HepG2 (cell line): ENCODE measurements at regions not wholly inside any gene's neighbourhood (a gene's known extent, or its start where the extent isn't known, plus 50 kb on each side); places are given as distances from the start of the nearest gene placed in this dataset.

Experiments
- DMTF1 ChIP-seq: sonication (generic); formaldehyde crosslinking; IDR thresholded peaks from 2 replicates; pipeline ENCODE4 v1.4.0; 2020; ENCODE audit warnings: mild to moderate bottlenecking, missing genetic modification reagents
- EP300 ChIP-seq, 3 experiments: sonication (generic) in 1 of 3; formaldehyde crosslinking in 1 of 3; IDR thresholded peaks; 2 replicates each; pipeline versions ENCODE4 v1.5.1 to v1.6.1; 2011 to 2020; ENCODE audit warnings: low read depth in 2 of 3, low read length in 2 of 3, borderline replicate concordance in 1 of 3, improper control_type of control experiment in 1 of 3, mild to moderate bottlenecking in 1 of 3, missing genetic modification reagents in 1 of 3, moderate library complexity in 1 of 3
- SALL1 ChIP-seq: sonication (generic); formaldehyde crosslinking; IDR thresholded peaks from 2 replicates; pipeline ENCODE4 v1.8.0; 2022; ENCODE audit warnings: mild to moderate bottlenecking, missing genetic modification reagents
- TFE3 ChIP-seq: IDR thresholded peaks from 2 replicates; pipeline ENCODE4 v1.6.1; 2016
- ZFP62 ChIP-seq: sonication (generic); formaldehyde crosslinking; IDR thresholded peaks from 2 replicates; pipeline ENCODE4 v1.4.0; 2020; ENCODE audit warnings: missing genetic modification reagents
- ZNF3 ChIP-seq: IDR thresholded peaks from 2 replicates; pipeline ENCODE4 v1.7.0; 2017; ENCODE audit warnings: inconsistent platforms
- ZNF335 ChIP-seq: sonication (generic); formaldehyde crosslinking; IDR thresholded peaks from 2 replicates; pipeline ENCODE4 v1.4.0; 2020; ENCODE audit warnings: missing genetic modification reagents
- ZNF646 ChIP-seq: sonication (generic); formaldehyde crosslinking; IDR thresholded peaks from 2 replicates; pipeline ENCODE4 v1.9.0; 2021; ENCODE audit warnings: mild to moderate bottlenecking, missing genetic modification reagents

GRCh38 chr10:33460505-33461294 is 126.2 kb upstream of the NRP1 start (continued):
- TF ChIP-seq ZNF646 (CRISPR knock-in tag): no peak
- TF ChIP-seq ZNF3 (CRISPR knock-in tag): no peak
- no peak for TF ChIP-seq ZNF335 (CRISPR knock-in tag)
- TF ChIP-seq SALL1 (CRISPR knock-in tag): no peak
- TF ChIP-seq TFE3 (CRISPR knock-in tag): no peak
- TF ChIP-seq ZFP62 (CRISPR knock-in tag): no peak
- TF ChIP-seq EP300 (IDR thresholded peaks at IDR 0.05; ENCODE audit: low read depth in 2 of 2, low read length in 2 of 2): no peak
- no peak for TF ChIP-seq EP300 (CRISPR knock-in tag; IDR thresholded peaks at IDR 0.05; ENCODE audit: borderline replicate concordance)
- TF ChIP-seq DMTF1 (CRISPR knock-in tag): no peak
- TF ChIP-seq, all 625 proteins: peak for 0
